SU-DHL-6 (cell line): ENCODE measurements at regions not wholly inside any gene's neighbourhood (a gene's known extent, or its start where the extent isn't known, plus 50 kb on each side); places are given as distances from the start of the nearest gene placed in this dataset.

Experiments used
- H2AFZ ChIP-seq: fragments of 200-600 bp; sonication (generic); 2 replicates; pipeline ENCODE4 v1.6.1; 2014; ENCODE audit warnings: low read depth, mild to moderate bottlenecking, moderate library complexity, mixed read lengths, antibody characterized with exemption, low read length; ENCODE audit not compliant: severe bottlenecking
- H3F3A ChIP-seq: fragments of 200-600 bp; shearing (Covaris generic); 2 replicates; pipeline ENCODE4 v1.6.0; 2016; ENCODE audit warnings: antibody characterized with exemption, mild to moderate bottlenecking; ENCODE audit not compliant: insufficient read depth
- H3K27ac ChIP-seq: fragments of 200-600 bp; sonication (generic); 2 replicates; pipeline ENCODE4 v1.5.1; 2016; ENCODE audit warnings: low read depth, mild to moderate bottlenecking, low read length, moderate library complexity, mixed read lengths
- H3K27me3 ChIP-seq: fragments of 200-600 bp; sonication (generic), shearing (Covaris generic); 2 replicates; pipeline ENCODE4 v1.6.0; 2014; ENCODE audit warnings: mild to moderate bottlenecking, low read length
- H3K36me3 ChIP-seq: fragments of 200-600 bp; sonication (generic); 2 replicates; pipeline ENCODE4 v1.6.1; 2014; ENCODE audit warnings: mild to moderate bottlenecking, low read length, mixed read lengths
- H3K4me2 ChIP-seq: fragments of 300-600, 200-600 bp; shearing (Covaris generic), sonication (generic); 2 replicates; pipeline ENCODE4 v1.6.0; 2014; ENCODE audit warnings: low read length, low read depth, mild to moderate bottlenecking; ENCODE audit not compliant: poor library complexity, severe bottlenecking
- H3K4me3 ChIP-seq: fragments of 200-600 bp; sonication (generic); 2 replicates; pipeline ENCODE4 v1.5.1; 2014; ENCODE audit warnings: antibody characterized with exemption, low read length, mild to moderate bottlenecking, mixed read lengths; ENCODE audit not compliant: insufficient read depth, poor library complexity, severe bottlenecking
- H3K79me2 ChIP-seq: fragments of 200-600 bp; sonication (generic); 2 replicates; pipeline ENCODE4 v1.6.1; 2014; ENCODE audit warnings: mild to moderate bottlenecking, low read length, moderate library complexity; ENCODE audit not compliant: insufficient read depth
- H3K9ac ChIP-seq: fragments of 200-600 bp; sonication (generic); 2 replicates; pipeline ENCODE4 v1.7.0; 2014; ENCODE audit warnings: mild to moderate bottlenecking, low read length
- H3K9me2 ChIP-seq: fragments of 200-600 bp; sonication (generic); replicated peaks from 2 replicates; pipeline ENCODE4 v1.6.1; 2014; ENCODE audit warnings: low read length; ENCODE audit not compliant: insufficient read depth
- H3K9me3 ChIP-seq: fragments of 200-600 bp; sonication (generic); 2 replicates; pipeline ENCODE4 v1.6.1; 2014; ENCODE audit warnings: low read length, mixed read lengths; ENCODE audit not compliant: insufficient read depth
- H4K20me1 ChIP-seq: fragments of 200-600 bp; sonication (generic); 2 replicates; pipeline ENCODE4 v1.6.1; 2014; ENCODE audit warnings: low read depth, mild to moderate bottlenecking, antibody characterized with exemption, low read length, moderate library complexity, mixed read lengths
- CTCF ChIP-seq: fragments of 200-600 bp; sonication (generic); IDR thresholded peaks from one replicate; pipeline ENCODE4 v1.5.1; 2017; ENCODE audit warnings: antibody characterized with exemption, mild to moderate bottlenecking, low read length, moderate library complexity; ENCODE audit not compliant: insufficient read depth, poor library complexity, severe bottlenecking
- EZH2phosphoT487 ChIP-seq: fragments of 200-600 bp; sonication (generic), shearing (Covaris generic); conservative IDR thresholded peaks from 2 replicates; pipeline ENCODE4 v1.6.1; 2018; ENCODE audit warnings: mild to moderate bottlenecking, antibody characterized with exemption, low read length, moderate library complexity, mixed read lengths

DNA sequence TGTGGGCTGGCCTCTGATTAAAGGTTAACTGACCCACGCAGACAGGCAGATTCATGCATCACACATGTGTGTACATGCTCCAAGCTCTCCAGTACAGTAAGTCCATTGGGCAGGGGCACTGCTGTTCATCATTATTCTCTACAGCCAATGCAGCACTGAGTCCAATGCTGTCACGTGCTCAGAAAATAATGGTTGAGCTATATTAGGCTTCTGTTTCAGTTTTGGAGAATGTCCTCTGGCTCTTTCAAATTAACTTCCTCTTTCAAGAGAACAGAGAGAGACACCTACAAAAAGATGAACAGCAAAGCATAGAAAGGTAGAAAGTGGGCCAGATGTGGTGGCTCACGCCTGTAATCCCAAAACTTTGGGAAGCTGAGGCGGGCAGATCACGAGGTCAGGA lies 202.6 kb downstream of the MEX3B start:
- H2AFZ ChIP-seq = no peak overlapping the region
- H3K36me3 ChIP-seq = no peaks in the 10 kb centered on the region
- H3K79me2 ChIP-seq = no peaks in the 10 kb centered on the region
- no peak for TF ChIP-seq CTCF
- no peak for TF ChIP-seq EZH2phosphoT487
- H3K27me3 ChIP-seq = no peaks in the 10 kb centered on the region
- no peaks in the 10 kb centered on the region for H3F3A ChIP-seq
- no peak overlapping the region for H3K4me2 ChIP-seq
- no peaks in the 10 kb centered on the region for H4K20me1 ChIP-seq
- H3K9me2 ChIP-seq = no peaks in the 10 kb centered on the region
- H3K4me3 ChIP-seq = no peak overlapping the region
- H3K9ac ChIP-seq = no peak overlapping the region
- no peak overlapping the region for H3K27ac ChIP-seq
- H3K9me3 ChIP-seq = no peaks in the 10 kb centered on the region

DNA sequence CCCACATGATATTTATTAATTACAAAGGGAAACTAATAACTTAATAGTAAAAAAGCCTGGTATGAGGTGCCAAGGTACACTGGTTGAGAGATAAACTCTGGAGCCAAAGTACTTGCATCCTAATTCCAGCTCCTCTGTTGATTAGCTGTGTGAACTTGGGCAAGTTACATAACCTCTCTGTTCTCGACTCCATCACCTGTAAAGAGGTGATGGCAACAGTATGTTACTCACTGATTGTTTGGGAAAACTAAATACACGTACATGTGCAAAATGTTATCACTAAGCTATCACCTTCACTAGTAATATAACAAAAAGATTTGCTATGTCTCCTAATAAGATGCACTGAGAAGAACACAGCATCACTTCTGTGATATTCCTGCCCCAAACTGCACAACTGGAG lies 206.4 kb downstream of the MEX3B start:
- no peak overlapping the region for H3K4me2 ChIP-seq
- H2AFZ ChIP-seq = no peak overlapping the region
- no peaks in the 10 kb centered on the region; the same call in 1 of the 2 replicates for H3F3A ChIP-seq
- H3K9ac ChIP-seq = no peak overlapping the region
- no peaks in the 10 kb centered on the region for H3K36me3 ChIP-seq
- H4K20me1 ChIP-seq = peaks cover 6% of the 10 kb centered on the region; the same call in 1 of the 2 replicates
- no peak overlapping the region for H3K27ac ChIP-seq
- TF ChIP-seq EZH2phosphoT487 (no peak), CTCF (no peak)
- H3K9me3 ChIP-seq = no peaks in the 10 kb centered on the region
- H3K9me2 ChIP-seq = no peaks in the 10 kb centered on the region
- H3K27me3 ChIP-seq = no peaks in the 10 kb centered on the region
- H3K4me3 ChIP-seq = no peak overlapping the region
- no peaks in the 10 kb centered on the region for H3K79me2 ChIP-seq

DNA sequence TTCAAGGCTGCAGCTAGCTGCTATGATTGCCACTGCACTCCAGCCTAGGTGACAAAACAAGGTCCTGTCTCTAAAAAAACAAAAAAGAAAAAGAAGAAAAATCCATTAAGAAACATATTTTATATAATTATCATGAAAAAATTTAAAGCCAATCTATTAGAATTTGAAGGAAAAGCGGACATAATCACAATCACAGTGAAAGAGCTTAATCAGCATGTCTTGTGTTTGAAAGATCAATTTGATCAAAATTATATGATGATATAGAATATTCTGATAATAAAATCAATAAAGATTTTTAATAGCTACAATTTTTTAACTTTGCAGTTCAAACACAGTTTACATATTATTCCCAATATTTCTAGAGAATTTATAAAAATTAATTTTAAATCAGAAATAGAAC lies 210.1 kb downstream of the MEX3B start:
- H3K9me2 ChIP-seq = no peaks in the 10 kb centered on the region
- H3K4me2 ChIP-seq = no peak overlapping the region
- H3K9me3 ChIP-seq = no peaks in the 10 kb centered on the region
- peaks cover 6% of the 10 kb centered on the region; the same call in 1 of the 2 replicates for H4K20me1 ChIP-seq
- H2AFZ ChIP-seq = no peak overlapping the region
- H3K79me2 ChIP-seq = no peaks in the 10 kb centered on the region
- no peaks in the 10 kb centered on the region for H3K36me3 ChIP-seq
- no peak overlapping the region for H3K9ac ChIP-seq
- TF ChIP-seq EZH2phosphoT487 = no peak
- no peak for TF ChIP-seq CTCF
- no peaks in the 10 kb centered on the region; the same call in 1 of the 2 replicates for H3F3A ChIP-seq
- H3K27ac ChIP-seq = no peak overlapping the region
- H3K4me3 ChIP-seq = no peak overlapping the region
- no peaks in the 10 kb centered on the region for H3K27me3 ChIP-seq

DNA sequence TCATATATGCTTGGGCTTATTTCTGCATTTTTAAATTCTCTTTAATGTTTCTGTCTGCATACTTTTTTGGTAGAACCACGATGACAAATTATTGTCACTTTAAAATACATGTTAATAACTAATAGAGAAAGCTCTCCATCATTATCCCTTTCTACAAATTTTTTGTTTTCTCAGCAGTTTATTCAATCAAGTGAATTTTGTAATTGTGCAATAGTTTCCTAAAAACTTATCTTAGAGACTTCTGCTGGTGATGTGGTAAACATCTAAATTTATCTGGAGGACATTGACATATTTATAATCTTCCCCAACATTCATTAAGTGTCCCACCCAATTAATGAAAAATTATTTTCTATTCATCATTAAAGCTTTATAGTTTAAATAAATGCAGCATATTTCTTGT lies 215.3 kb downstream of the MEX3B start:
- Histone ChIP-seq H2AFZ (no peak overlapping the region), H3K9me3 (no peaks in the 10 kb centered on the region), H3F3A (no peaks in the 10 kb centered on the region), H3K9me2 (no peaks in the 10 kb centered on the region), H3K79me2 (no peaks in the 10 kb centered on the region), H3K27ac (no peak overlapping the region), H3K4me2 (no peak overlapping the region), H4K20me1 (no peaks in the 10 kb centered on the region), H3K4me3 (no peak overlapping the region), H3K36me3 (no peaks in the 10 kb centered on the region), H3K9ac (no peak overlapping the region), H3K27me3 (no peaks in the 10 kb centered on the region)
- no peak for TF ChIP-seq CTCF
- TF ChIP-seq EZH2phosphoT487 = no peak
